AG09309 (cell line): ENCODE measurements at regions not wholly inside any gene's neighbourhood (a gene's known extent, or its start where the extent isn't known, plus 50 kb on each side); places are given as distances from the start of the nearest gene placed in this dataset.

Experiments
- DNase-seq: peaks from one replicate; pipeline ENCODE4 v3.0.0-alpha.2; 2010; ENCODE audit warnings: low read depth
- H3K4me3 ChIP-seq: 2 replicates; pipeline ENCODE4 v1.5.1; 2011; ENCODE audit warnings: mild to moderate bottlenecking, low read depth, low read length, moderate library complexity; ENCODE audit not compliant: control insufficient read depth
- TF ChIP-seq, protein P1 (sequence below): IDR thresholded peaks from 2 replicates; pipeline ENCODE4 v1.5.1; 2011; ENCODE audit warnings: mild to moderate bottlenecking, low read depth, low read length, inconsistent platforms; ENCODE audit not compliant: insufficient read depth, control insufficient read depth; ENCODE audit errors: missing control alignments

DNA sequence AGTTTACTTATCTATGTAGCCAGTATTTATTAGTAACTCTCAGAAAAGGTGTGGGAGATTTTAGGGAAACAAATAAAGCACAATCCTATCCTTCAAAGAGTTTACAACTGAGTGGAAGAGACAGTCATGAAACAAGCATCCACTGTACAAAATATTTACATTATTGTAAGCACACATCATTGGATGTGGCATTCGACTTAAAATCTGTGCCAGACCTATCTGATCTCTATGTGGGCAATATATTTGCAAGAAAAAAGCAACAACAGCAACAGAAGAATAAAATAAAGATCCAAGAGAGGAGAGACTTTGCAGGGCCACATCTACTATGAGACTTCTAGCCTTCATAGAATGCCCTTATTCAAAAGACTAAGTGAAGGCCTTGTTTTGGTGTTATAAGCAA, 882.1 kb upstream of the PIK3C3 start:
- TF ChIP-seq, protein P1, sequence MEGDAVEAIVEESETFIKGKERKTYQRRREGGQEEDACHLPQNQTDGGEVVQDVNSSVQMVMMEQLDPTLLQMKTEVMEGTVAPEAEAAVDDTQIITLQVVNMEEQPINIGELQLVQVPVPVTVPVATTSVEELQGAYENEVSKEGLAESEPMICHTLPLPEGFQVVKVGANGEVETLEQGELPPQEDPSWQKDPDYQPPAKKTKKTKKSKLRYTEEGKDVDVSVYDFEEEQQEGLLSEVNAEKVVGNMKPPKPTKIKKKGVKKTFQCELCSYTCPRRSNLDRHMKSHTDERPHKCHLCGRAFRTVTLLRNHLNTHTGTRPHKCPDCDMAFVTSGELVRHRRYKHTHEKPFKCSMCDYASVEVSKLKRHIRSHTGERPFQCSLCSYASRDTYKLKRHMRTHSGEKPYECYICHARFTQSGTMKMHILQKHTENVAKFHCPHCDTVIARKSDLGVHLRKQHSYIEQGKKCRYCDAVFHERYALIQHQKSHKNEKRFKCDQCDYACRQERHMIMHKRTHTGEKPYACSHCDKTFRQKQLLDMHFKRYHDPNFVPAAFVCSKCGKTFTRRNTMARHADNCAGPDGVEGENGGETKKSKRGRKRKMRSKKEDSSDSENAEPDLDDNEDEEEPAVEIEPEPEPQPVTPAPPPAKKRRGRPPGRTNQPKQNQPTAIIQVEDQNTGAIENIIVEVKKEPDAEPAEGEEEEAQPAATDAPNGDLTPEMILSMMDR, result no peak
- DNase-seq, result no peak
- no peak overlapping the region for H3K4me3 ChIP-seq

DNA sequence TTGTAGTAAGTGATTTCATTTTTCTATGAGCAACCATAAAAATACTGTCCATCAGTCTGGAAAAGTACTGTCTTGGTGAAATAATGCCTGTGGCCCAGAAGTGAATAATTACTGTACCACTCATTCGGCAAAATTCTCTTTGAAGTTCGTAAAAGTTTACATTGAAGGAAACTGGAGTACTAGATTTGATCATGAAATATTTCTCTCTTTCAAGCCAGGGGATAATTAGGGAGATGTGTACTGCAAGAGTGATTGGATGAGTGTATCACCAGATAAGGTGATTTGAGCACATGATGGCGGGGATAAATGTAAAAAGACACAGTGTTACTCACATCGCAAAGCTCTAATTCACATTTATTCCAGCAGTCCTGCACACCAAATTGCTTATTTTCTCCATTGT, 883.2 kb upstream of the PIK3C3 start:
- TF ChIP-seq, protein P1, result no peak
- DNase-seq, result no peak

DNA sequence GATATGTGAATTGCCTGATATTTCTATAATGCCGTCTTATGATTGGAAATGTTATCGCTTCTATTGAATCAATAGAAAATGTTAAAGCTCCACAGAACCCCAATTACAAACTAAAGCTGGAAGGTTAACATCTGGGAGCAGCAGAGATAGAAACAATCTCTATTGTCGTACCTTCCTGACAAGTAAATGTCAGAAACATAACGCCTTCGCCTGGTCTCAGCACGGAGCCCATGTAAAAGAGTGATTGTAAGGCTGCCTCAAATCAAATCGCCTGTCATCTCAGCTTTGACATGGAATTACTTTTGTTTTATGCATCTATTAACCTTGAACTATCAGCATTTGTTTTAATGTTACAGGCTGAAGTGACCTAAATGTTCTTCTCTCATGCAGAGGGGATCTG, 885.9 kb upstream of the PIK3C3 start:
- no peak for DNase-seq
- TF ChIP-seq, protein P1, result no peak
- H3K4me3 ChIP-seq, result no peak overlapping the region

More for the DNA sequence above, 883.2 kb upstream of the PIK3C3 start:
- no peak overlapping the region for H3K4me3 ChIP-seq

DNA sequence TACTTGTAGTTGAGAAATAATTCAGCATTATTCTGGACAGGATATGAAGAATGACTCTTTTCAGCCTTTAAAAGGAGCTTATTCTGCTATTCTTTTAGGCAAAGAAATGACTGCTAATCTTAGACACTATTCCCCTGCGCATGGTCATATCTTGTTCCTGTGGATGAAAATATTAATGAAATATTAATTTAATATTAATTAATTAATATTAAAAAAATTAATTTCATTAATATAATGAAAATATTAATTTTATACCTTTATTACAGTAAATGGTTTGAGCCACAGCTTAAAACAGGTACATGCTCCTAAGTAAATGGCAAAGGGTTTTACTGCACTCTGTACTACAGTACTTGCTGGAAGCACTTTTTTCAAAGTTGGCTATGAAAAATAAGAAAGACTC, 890.1 kb upstream of the PIK3C3 start:
- TF ChIP-seq, protein P1, result no peak
- no peak overlapping the region for H3K4me3 ChIP-seq
- no peak for DNase-seq

DNA sequence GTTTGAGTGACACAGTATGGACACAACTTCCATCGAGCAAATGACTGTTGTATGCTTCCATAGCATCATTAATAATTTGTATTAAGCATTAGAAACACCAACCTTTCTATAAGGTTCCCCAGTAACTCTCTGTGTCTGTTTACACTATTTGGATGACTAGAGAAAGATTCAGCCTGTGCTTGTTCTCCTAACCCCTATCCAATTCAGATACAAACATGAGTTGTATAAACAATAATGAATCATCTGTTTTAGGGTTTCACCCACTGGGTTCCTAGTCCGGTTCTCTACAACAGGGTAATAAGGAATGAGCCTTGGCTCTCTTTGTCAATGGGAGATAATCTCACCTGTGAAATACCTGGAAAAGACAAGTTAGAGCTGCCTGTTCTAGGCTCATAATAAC, 894.1 kb upstream of the PIK3C3 start:
- DNase-seq, result no peak
- TF ChIP-seq, protein P1, result no peak
- no peak overlapping the region for H3K4me3 ChIP-seq

DNA sequence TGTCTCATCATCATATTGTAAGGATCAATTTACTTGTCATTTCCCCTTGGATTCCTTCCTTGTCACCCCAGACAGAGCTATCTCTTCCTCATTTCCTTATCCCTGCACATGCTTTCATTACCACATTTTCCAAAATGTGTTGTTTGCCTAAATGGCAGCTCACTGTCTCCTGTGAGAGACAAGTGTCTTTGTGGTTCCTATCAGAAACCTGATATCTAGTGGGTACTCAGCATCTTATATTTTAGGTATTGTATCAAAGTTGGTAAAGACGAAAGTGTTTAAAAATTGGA, 896.0 kb upstream of the PIK3C3 start:
- TF ChIP-seq, protein P1, result no peak
- H3K4me3 ChIP-seq, result no peak overlapping the region
- DNase-seq, result no peak

DNA sequence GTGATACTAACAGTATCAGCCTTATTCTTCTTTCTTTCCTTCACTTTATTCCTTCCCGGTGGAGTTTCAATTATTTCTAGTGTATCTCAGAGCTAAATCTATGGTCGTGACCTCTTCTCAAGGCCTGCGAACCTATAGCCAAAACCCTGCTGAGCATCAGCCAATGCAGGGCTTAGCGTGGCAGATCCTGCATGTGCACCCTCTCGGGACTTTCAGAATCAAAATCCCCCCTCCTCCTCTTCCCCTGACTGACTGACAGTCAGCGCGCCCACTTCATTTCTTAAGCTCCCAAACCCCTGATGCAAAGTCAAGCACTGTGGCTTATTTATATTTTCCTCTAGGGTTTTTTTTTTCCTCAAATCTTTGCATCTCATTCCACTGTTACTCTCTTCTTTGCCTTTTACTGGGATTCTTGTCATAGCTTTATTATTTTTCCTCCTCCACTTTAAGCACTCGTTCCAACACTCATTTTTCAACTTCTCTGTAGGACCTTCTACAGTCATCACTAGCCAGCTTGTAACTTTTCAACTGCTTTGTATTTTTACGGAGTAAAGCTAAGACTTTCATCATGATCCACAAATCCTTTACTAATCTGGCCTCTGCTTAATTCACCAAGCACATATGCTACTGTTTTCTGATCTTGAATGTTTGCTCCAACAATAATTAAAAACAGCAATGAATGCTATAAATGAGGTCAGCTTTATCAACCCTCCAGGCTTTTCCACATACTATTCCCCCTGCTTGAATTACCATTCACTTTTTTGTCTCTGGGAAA, 896.5 kb upstream of the PIK3C3 start:
- DNase-seq, result no peak
- no peak overlapping the region for H3K4me3 ChIP-seq
- TF ChIP-seq, protein P1, result no peak
